Immature natural killer cell (primary cell): ENCODE measurements at regions not wholly inside any gene's neighbourhood (a gene's known extent, or its start where the extent isn't known, plus 50 kb on each side); places are given as distances from the start of the nearest gene placed in this dataset.
"Not testable (repeated sequence)": the region's sequence is repeated elsewhere in the genome, so short reads cannot be mapped to it uniquely, and the experiment has no call there.

Experiments used
- DNase-seq, 3 donors: peaks; one replicate each; pipeline ENCODE4 v3.0.0; 2022; ENCODE audit warnings: mixed read lengths in 1 of 3
- H3K27ac Mint-ChIP-seq, 6 donors: one replicate each; pipeline ENCODE4 v1.8.0; 2020; ENCODE audit warnings: mixed read lengths in 6 of 6, mild to moderate bottlenecking in 5 of 6, inconsistent platforms in 4 of 6, moderate library complexity in 3 of 6
- H3K27me3 Mint-ChIP-seq, 3 donors: one replicate each; pipeline ENCODE4 v1.8.0; 2020 to 2021; ENCODE audit warnings: low read depth in 3 of 3, mild to moderate bottlenecking in 3 of 3, mixed read lengths in 3 of 3, moderate library complexity in 3 of 3, inconsistent platforms in 1 of 3
- H3K36me3 Mint-ChIP-seq, 3 donors: one replicate each; pipeline ENCODE4 v1.8.0; 2020; ENCODE audit warnings: mixed read lengths in 3 of 3, inconsistent platforms in 2 of 3, mild to moderate bottlenecking in 2 of 3
- H3K4me1 Mint-ChIP-seq, 2 donors: one replicate each; pipeline ENCODE4 v1.8.0; 2020; ENCODE audit warnings: inconsistent platforms in 2 of 2, mild to moderate bottlenecking in 2 of 2, mixed read lengths in 2 of 2, moderate library complexity in 1 of 2
- H3K4me3 Mint-ChIP-seq, 5 donors: one replicate each; pipeline ENCODE4 v1.8.0; 2020; ENCODE audit warnings: mild to moderate bottlenecking in 5 of 5, mixed read lengths in 5 of 5, inconsistent platforms in 3 of 5, moderate library complexity in 3 of 5
- H3K9me3 Mint-ChIP-seq, 6 donors: one replicate each; pipeline ENCODE4 v1.8.0; 2020; ENCODE audit warnings: mild to moderate bottlenecking in 6 of 6, mixed read lengths in 6 of 6, inconsistent platforms in 4 of 6, moderate library complexity in 3 of 6

DNA sequence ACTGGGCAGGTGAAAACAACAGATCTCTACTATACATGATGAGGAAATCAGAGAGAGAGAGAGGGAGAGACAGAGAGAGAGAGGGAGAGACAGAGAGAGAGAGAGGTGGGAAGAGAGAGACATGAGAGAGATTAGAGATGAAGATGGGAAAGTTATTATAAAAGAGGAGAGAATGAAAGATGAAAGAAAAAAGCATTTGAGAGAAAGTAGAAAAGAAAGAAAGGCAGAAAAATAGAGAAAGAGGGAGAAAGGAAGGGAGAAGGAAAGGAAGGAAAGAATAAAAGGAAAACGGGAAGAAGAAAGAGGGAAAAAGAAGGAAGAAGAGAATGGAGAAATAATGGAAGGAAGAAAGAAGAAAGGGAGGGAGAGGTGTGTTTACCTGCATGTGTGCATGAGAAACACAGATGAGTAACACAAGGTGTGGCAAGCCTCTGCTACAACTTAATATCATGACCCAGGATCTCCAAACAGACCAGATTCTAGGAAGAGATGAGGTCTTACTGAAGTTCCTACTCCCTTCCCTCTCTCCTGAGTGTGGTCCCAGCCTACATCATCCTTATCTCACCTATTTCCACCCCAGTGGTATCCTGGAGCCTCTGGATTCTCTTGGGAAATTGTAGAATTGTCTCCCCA, 176.3 kb downstream of the C12orf75 start:
- Mint-ChIP-seq H3K4me3 (peak overlapping the region in 1 of 5 donors; percentile 10), H3K27ac (no peak overlapping the region), H3K9me3 (no peaks in the 10 kb centered on the region), H3K4me1 (no peaks in the 10 kb centered on the region), H3K27me3 (peaks cover 0 to 14% (median 2%) of the 10 kb centered on the region in 3 donors), H3K36me3 (no peaks in the 10 kb centered on the region)
- DNase-seq, result no peak

DNA sequence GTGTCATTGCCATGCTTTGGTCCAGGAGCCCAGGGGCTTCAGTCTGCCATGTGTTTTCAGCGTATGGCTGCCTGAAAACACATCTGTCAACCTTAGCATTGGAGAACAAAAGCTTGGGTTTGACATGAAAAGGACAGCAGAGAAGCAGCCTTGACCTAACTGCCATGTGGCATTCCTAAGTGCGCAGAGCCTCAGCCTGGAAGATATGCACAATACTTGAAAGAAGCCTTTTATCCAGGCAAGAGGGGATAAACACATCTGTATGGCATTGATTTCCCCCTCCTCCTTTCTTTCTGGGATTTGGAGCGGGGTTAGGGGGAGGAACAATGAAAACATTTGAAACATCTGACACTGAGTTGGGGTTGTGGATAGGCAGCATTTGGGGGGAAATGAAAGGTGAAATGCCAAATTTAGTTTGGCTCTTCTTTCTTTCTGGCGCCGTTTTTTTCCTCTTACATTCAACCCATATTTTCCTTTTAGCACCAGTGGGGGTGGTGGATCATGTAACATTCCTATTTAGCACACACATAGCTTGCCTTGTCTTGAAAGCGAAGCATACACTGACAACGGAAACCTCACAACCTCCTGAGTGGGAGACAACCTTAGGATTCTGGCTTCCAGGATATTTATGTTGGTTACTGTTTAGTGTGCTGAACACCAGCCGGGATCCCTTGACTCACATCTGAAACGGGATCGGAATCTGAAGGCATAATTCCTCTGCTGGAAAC, 177.0 kb downstream of the C12orf75 start:
- Mint-ChIP-seq H3K36me3 (no peaks in the 10 kb centered on the region), H3K4me1 (no peaks in the 10 kb centered on the region), H3K9me3 (no peaks in the 10 kb centered on the region), H3K27me3 (peaks cover 0 to 12% (median 2%) of the 10 kb centered on the region in 3 donors), H3K27ac (no peak overlapping the region), H3K4me3 (no peak overlapping the region)
- DNase-seq, result no peak

DNA sequence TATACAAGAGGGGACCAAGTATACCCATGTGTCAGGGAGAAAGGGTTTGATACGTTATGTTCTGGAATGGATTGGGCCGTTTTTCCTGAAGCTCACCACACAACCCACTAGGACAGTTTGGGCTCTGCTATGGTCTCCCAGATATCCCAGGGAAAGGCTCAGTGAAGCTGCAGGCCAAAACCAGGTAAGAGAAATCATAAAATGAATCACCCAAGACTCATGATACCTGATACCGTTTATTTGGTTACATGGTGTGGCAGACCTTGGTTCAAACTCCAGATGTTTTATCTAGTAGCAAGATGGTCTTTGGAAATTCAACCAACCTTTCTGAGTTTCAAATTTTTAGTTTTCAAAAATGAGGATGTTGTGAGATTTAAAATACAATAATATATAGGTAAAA, 177.6 kb downstream of the C12orf75 start:
- no peak overlapping the region for H3K4me3 Mint-ChIP-seq
- DNase-seq, result no peak
- H3K36me3 Mint-ChIP-seq, result no peaks in the 10 kb centered on the region
- H3K4me1 Mint-ChIP-seq, result no peaks in the 10 kb centered on the region
- no peak overlapping the region for H3K27ac Mint-ChIP-seq
- H3K9me3 Mint-ChIP-seq, result no peaks in the 10 kb centered on the region
- H3K27me3 Mint-ChIP-seq, result peaks cover 0 to 7% (median 2%) of the 10 kb centered on the region in 3 donors

DNA sequence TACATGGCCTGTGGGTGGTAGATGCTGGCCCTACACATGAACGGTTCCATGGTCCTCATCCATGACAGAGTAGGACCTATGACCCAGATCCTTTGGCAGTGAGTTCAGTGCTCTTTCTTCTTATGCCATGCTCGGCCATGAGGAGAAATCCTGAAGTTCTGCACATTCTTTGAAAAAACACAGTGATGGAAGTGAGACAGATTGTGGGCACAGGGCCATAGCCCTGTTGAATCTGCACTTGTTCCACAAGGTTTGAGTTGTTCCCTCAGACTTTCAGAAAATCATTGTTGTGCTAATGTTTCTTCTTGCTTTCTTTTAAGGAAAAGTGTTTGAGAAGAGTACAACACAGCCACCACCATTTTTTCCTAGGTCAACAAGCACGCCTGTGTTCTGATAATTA, 180.0 kb downstream of the C12orf75 start:
- H3K4me3 Mint-ChIP-seq, result no peak overlapping the region
- no peaks in the 10 kb centered on the region for H3K4me1 Mint-ChIP-seq
- H3K27me3 Mint-ChIP-seq, result peaks cover 0 to 3% (median 2%) of the 10 kb centered on the region in 3 donors
- no peak overlapping the region for H3K27ac Mint-ChIP-seq
- no peaks in the 10 kb centered on the region for H3K36me3 Mint-ChIP-seq
- no peak for DNase-seq
- H3K9me3 Mint-ChIP-seq, result no peaks in the 10 kb centered on the region

DNA sequence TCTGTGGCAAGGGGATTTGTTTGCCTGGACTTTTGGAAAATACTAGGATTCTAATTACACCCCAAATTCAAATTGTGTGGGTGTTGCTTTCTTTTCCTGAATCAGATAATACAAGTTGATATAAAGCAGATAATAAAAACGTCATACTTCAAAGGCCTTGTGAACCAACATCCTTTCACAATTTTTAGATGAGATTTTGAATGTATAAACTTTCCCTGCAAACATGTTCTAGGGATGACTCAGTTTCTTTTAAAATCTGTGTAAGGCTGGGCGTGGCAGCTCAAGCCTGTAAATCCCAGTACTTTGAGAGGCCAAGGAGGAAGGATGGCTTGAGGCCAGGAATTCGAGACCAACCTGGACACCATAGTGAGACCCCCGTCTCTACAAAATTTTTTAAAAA, 182.4 kb downstream of the C12orf75 start:
- H3K4me1 Mint-ChIP-seq, DNase-seq, H3K27me3 Mint-ChIP-seq, H3K27ac Mint-ChIP-seq, H3K4me3 Mint-ChIP-seq, H3K36me3 Mint-ChIP-seq, H3K9me3 Mint-ChIP-seq: not testable (repeated sequence)

DNA sequence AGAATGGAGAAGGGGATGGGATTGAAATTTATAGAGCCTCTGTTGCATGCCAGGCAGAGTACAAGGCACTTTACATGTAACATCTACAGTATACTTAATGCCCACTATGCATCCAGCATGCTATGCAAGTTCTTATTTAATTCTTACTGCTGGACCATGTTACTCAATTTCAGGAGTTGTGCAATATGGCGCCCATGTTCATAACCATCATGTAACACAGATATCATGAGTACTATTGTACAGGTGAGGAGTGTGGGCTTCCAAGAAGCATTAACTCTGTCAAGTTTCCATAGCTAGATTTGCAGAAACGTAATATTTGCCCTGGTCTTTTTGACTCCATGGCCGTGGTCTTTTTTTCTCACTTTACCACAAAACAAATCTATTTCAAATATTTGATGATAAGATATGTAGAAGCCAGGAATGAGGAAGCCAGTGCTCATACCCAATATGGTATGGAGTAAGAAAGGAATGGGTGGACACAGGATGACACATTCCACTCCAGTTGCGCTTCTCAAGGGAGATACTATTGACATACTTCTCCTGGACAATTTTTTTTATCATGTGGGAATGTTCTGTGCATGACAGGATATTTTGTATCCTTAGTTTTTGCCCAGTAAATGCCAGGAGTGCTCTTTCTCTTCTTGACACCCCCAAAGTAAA, 191.8 kb downstream of the C12orf75 start:
- peaks cover 0 to 3% (median 0%) of the 10 kb centered on the region in 3 donors for H3K36me3 Mint-ChIP-seq
- no peak overlapping the region for H3K4me3 Mint-ChIP-seq
- no peak for DNase-seq
- H3K9me3 Mint-ChIP-seq, result no peaks in the 10 kb centered on the region
- H3K27me3 Mint-ChIP-seq, result peaks cover 4 to 20% (median 4%) of the 10 kb centered on the region in 3 donors
- H3K4me1 Mint-ChIP-seq, result no peaks in the 10 kb centered on the region
- H3K27ac Mint-ChIP-seq, result no peak overlapping the region

DNA sequence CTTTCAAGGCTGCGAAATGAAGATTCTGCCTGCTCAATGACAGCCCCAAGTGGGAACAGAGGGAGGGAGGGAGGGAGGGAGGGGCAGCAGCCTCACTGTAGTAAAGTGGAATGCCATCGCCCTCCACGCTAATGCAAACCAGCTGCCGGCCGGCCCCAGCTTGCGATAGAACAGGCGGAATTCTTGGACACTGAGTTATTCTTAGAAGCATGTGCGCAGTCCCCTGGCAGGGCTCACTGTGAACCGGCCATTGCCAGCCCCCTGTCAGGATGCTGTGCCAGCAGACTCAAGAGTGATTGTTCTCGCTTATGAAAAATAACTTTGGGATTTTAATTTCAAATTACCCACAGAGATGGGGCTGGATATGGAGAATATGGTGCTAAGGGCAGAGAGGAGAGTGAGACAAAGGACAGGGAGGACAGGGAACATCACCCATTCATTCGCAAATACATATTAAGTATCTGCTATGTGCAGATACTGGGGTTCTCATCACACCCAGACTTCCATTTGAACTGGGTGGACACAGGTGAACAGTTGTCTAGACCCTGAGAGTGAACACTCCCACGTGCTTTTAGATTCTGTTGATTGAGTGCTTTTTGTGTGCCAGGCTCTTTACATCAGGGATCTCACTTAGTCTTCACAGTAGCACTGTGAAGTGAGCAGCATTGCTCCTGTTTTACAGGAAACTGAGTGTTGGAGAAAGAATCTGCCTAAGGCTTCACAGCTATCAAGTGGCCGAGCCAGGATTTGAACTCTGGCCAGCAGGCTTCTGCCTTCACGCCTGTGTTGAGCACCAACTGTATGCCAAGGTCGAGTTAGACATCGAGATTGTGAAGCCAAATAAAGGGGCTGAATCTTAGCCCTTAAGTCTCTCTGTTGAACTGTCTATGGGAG, 192.9 kb downstream of the C12orf75 start:
- no peak for DNase-seq

DNA sequence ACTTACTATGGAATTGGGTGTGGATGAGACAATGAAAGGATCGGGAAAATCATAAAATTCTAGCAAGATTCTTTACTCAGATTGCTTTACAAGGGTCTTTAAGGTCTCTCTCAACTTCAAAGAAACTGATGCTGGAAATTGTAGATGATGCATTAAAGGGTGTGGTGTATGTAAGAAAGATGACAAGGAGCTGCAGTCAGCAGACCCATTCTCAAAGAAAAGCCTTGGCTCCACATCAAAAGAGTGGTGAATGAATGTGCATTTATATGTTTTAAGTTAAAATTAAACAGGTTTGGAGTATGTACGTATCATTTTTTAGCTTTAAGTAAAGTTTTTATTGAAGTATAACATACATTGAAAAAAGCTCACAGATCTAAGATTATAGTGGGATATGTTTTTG, 194.5 kb downstream of the C12orf75 start:
- H3K36me3 Mint-ChIP-seq, result peaks cover 0 to 3% (median 0%) of the 10 kb centered on the region in 3 donors
- no peaks in the 10 kb centered on the region for H3K4me1 Mint-ChIP-seq
- H3K9me3 Mint-ChIP-seq, result no peaks in the 10 kb centered on the region
- H3K27me3 Mint-ChIP-seq, result peaks cover 2 to 18% (median 4%) of the 10 kb centered on the region in 3 donors
- no peak overlapping the region for H3K27ac Mint-ChIP-seq
- H3K4me3 Mint-ChIP-seq, result no peak overlapping the region
- DNase-seq, result no peak

More for the DNA sequence above, 192.9 kb downstream of the C12orf75 start:
- no peaks in the 10 kb centered on the region for H3K9me3 Mint-ChIP-seq
- no peak overlapping the region for H3K27ac Mint-ChIP-seq
- peaks cover 0 to 3% (median 0%) of the 10 kb centered on the region in 3 donors for H3K36me3 Mint-ChIP-seq
- H3K27me3 Mint-ChIP-seq, result peaks cover 2 to 18% (median 4%) of the 10 kb centered on the region in 3 donors
- no peak overlapping the region for H3K4me3 Mint-ChIP-seq
- no peaks in the 10 kb centered on the region for H3K4me1 Mint-ChIP-seq

DNA sequence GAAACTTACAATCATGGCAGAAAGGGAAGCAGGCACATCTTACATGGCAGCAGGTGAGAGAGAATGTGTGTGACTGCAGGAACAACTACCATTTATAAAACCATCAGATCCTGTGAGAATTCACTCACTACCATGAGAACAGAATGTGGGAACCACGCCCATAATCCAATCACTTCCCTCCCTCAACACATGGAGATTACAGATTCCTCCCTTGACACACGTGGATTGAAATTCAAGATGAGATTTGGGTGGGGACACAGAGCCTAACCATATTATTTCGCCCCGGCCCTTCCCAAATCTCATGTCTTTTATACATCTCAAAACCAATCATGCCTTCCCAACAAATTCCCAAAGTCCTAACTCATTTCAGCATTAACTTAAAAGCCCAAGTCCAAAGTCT, 203.6 kb downstream of the C12orf75 start:
- no peaks in the 10 kb centered on the region for H3K4me1 Mint-ChIP-seq
- H3K27me3 Mint-ChIP-seq, result peaks cover 0 to 7% (median 4%) of the 10 kb centered on the region in 3 donors
- H3K9me3 Mint-ChIP-seq, result peaks cover 0 to 7% (median under 1%) of the 10 kb centered on the region in 6 donors
- H3K4me3 Mint-ChIP-seq, result no peak overlapping the region
- H3K27ac Mint-ChIP-seq, result no peak overlapping the region
- DNase-seq, result no peak
- no peaks in the 10 kb centered on the region for H3K36me3 Mint-ChIP-seq

DNA sequence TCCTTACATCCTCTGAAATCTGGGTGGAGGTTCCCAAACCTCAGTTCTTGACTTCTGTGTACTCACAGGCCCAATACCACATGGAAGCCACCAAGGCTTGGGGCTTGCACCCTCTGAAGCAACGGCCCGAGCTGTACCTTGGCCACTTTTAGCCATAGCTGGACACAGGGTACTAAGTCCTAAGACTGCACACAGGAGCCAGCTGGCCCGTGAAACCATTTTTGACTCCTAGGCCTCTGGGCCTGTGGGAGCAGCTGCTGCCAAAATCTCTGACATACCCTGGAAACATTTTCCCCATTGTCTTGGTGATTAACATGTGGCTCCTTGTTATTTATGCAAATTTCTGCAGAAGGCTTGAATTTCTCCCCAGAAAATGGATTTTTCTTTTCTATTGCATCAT, 204.5 kb downstream of the C12orf75 start:
- H3K9me3 Mint-ChIP-seq, DNase-seq, H3K4me3 Mint-ChIP-seq, H3K36me3 Mint-ChIP-seq, H3K27ac Mint-ChIP-seq, H3K4me1 Mint-ChIP-seq, H3K27me3 Mint-ChIP-seq: not testable (repeated sequence)

DNA sequence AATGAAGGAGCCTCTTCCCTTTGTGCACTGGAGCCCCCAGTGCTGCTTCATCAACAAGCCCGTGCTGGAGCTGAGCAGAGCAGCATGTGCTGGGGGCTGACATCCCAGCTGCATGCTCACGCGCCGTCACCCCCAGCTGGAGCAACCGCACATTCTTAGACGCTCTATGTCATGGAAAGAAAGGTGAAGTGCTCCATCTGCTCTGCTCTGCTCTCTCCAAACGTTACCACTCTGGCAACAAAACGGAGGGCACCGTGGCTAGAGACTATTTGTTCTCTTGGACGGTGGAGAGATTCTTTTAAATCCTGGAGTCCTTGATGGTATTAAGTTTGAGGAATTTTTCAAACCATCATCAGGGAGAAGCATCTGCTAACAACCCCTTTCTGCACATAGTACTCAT, 208.4 kb downstream of the C12orf75 start:
- H3K4me1 Mint-ChIP-seq, result no peaks in the 10 kb centered on the region
- peaks cover 0 to 2% (median 0%) of the 10 kb centered on the region in 3 donors for H3K27me3 Mint-ChIP-seq
- no peak overlapping the region for H3K27ac Mint-ChIP-seq
- H3K36me3 Mint-ChIP-seq, result no peaks in the 10 kb centered on the region
- peaks cover 0 to 11% (median 0%) of the 10 kb centered on the region in 6 donors for H3K9me3 Mint-ChIP-seq
- no peak overlapping the region for H3K4me3 Mint-ChIP-seq
- DNase-seq, result no peak

DNA sequence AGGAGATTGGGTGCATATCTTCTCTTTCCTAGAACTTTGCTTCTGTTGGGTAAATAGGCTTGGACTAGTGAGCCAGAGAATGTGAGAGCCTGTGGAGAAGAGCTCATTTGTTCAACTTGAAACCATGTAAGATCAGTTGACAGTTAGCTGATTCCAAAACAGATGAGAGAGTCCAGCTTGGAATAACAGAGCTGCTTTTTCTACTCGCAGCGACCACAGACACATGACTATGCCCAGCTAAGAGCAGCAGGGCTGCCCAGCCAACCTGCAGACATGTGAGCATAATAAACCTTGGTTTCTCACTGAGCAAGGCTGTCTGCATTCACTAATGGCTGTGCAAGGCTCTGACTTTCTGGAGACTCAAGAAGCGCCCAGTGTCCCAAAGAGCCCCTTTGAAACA, 209.2 kb downstream of the C12orf75 start:
- no peaks in the 10 kb centered on the region for H3K4me1 Mint-ChIP-seq
- H3K4me3 Mint-ChIP-seq, result no peak overlapping the region
- peaks cover 0 to 2% (median 0%) of the 10 kb centered on the region in 3 donors for H3K27me3 Mint-ChIP-seq
- H3K9me3 Mint-ChIP-seq, result peaks cover 0 to 11% (median 0%) of the 10 kb centered on the region in 6 donors
- H3K27ac Mint-ChIP-seq, result no peak overlapping the region
- H3K36me3 Mint-ChIP-seq, result no peaks in the 10 kb centered on the region
- no peak for DNase-seq

DNA sequence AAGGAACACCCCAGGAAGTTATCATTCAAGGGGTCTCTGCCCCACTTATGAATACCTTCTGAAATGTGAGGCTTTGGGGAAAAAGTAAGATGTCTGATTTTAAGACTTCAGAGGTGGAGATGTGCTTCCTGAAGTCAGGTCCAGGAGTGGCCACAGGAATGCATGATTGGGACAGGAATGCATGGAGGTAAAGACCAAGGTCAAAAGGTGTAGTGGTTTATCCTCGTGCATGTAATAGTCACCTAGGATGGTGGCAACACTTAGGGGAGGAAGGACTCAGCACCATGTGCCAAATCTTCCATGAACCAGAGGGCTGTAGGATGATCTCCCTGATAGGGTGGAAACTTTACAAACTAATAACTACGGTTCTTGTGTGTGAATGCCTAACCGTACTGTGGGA, 217.3 kb downstream of the C12orf75 start:
- Mint-ChIP-seq H3K27me3 (peaks cover 0 to 5% (median 3%) of the 10 kb centered on the region in 3 donors), H3K36me3 (no peaks in the 10 kb centered on the region), H3K4me1 (no peaks in the 10 kb centered on the region), H3K9me3 (peaks cover 0 to 8% (median 0%) of the 10 kb centered on the region in 6 donors), H3K4me3 (no peak overlapping the region), H3K27ac (no peak overlapping the region)
- no peak for DNase-seq
